GM23248 (cell line): ENCODE measurements at regions not wholly inside any gene's neighbourhood (a gene's known extent, or its start where the extent isn't known, plus 50 kb on each side); places are given as distances from the start of the nearest gene placed in this dataset.

Source experiments
- EZH2 ChIP-seq: fragments of 200-600 bp; sonication (generic); IDR thresholded peaks from 2 replicates; pipeline ENCODE4 v1.6.1; 2018; ENCODE audit warnings: antibody characterized with exemption, mild to moderate bottlenecking; ENCODE audit not compliant: insufficient read depth, poor library complexity, severe bottlenecking
- EZH2phosphoT487 ChIP-seq: fragments of 200-600 bp; sonication (generic); IDR thresholded peaks from 2 replicates; pipeline ENCODE4 v1.6.1; 2018; ENCODE audit warnings: antibody characterized with exemption, moderate library complexity, mild to moderate bottlenecking, low read depth; ENCODE audit not compliant: insufficient read depth

DNA sequence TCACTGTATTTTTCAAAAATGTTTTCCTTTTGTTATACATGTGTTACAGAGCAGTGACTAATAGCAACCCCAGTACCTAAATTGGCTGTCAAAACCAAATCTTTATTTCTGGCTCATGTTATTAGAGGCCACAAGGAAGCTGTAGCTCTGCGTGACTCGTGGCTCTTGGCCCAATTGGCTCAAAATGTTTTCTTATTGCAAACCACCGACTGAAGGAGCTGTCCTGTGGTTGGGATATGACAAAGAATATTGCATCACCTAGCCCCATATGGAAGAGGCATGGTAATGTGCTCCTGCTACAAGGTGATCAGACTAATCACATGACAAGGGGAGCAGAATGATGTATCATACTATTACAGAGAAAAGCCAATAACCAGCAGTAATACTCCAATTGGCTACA lies 1058.5 kb downstream of the CBLN2 start:
- TF ChIP-seq EZH2 (no peak), EZH2phosphoT487 (no peak)
